ENCODE measurements at regions not wholly inside any gene's neighbourhood (a gene's known extent, or its start where the extent isn't known, plus 50 kb on each side); places are given as distances from the start of the nearest gene placed in this dataset.

GRCh38 chr15:96254173-96254572, 76.3 kb upstream of the NR2F2 start:
- H3K36me3 ChIP-seq, result peaks cover 9% of the 10 kb centered on the region
- intact Hi-C loops (cut with micrococcal nuclease), result no loop called here
- TF ChIP-seq CTCF (IDR thresholded peaks at IDR 0.05; ENCODE audit: borderline replicate concordance), result no peak
- no peaks in the 10 kb centered on the region for H3K27me3 ChIP-seq (ENCODE audit: low read depth)
- H3K4me3 ChIP-seq, result no peak overlapping the region
- H3K4me1 ChIP-seq, result no peaks in the 10 kb centered on the region
- no peak for DNase-seq
- H3K9me3 ChIP-seq (replicated peaks), result no peaks in the 10 kb centered on the region
- no peak overlapping the region for H3K27ac ChIP-seq (replicated peaks)

GRCh38 chr15:96255599-96255998, 74.9 kb upstream of the NR2F2 start:
- no peaks in the 10 kb centered on the region for H3K4me1 ChIP-seq
- no peaks in the 10 kb centered on the region for H3K9me3 ChIP-seq (replicated peaks)
- H3K36me3 ChIP-seq, result peaks cover 9% of the 10 kb centered on the region
- no peak overlapping the region for H3K27ac ChIP-seq (replicated peaks)
- no peak overlapping the region for H3K4me3 ChIP-seq
- no peak for DNase-seq
- H3K27me3 ChIP-seq (ENCODE audit: low read depth), result no peaks in the 10 kb centered on the region
- no peak for TF ChIP-seq CTCF (IDR thresholded peaks at IDR 0.05; ENCODE audit: borderline replicate concordance)
- intact Hi-C loops (cut with micrococcal nuclease), result no loop called here

GRCh38 chr15:96261575-96262034, 68.9 kb upstream of the NR2F2 start:
- intact Hi-C loops (cut with micrococcal nuclease), result no loop called here
- Histone ChIP-seq H3K4me3 (no peak overlapping the region), H3K27ac (replicated peaks) (no peak overlapping the region), H3K9me3 (replicated peaks) (no peaks in the 10 kb centered on the region), H3K36me3 (no peaks in the 10 kb centered on the region), H3K4me1 (no peaks in the 10 kb centered on the region), H3K27me3 (ENCODE audit: low read depth) (no peaks in the 10 kb centered on the region)
- no peak for DNase-seq
- no peak for TF ChIP-seq CTCF (IDR thresholded peaks at IDR 0.05; ENCODE audit: borderline replicate concordance)

GRCh38 chr15:96262097-96262496, 68.4 kb upstream of the NR2F2 start:
- Histone ChIP-seq H3K27me3 (ENCODE audit: low read depth) (no peaks in the 10 kb centered on the region), H3K4me1 (no peaks in the 10 kb centered on the region), H3K4me3 (no peak overlapping the region), H3K9me3 (replicated peaks) (no peaks in the 10 kb centered on the region), H3K36me3 (no peaks in the 10 kb centered on the region), H3K27ac (replicated peaks) (no peak overlapping the region)
- TF ChIP-seq CTCF (IDR thresholded peaks at IDR 0.05; ENCODE audit: borderline replicate concordance), result no peak
- intact Hi-C loops (cut with micrococcal nuclease), result no loop called here
- no peak for DNase-seq

GRCh38 chr15:96262549-96263489, 67.7 kb upstream of the NR2F2 start:
- intact Hi-C loops (cut with micrococcal nuclease), result no loop called here
- H3K36me3 ChIP-seq, result no peaks in the 10 kb centered on the region
- no peaks in the 10 kb centered on the region for H3K9me3 ChIP-seq (replicated peaks)
- no peak overlapping the region for H3K27ac ChIP-seq (replicated peaks)
- H3K27me3 ChIP-seq (ENCODE audit: low read depth), result no peaks in the 10 kb centered on the region
- TF ChIP-seq CTCF (IDR thresholded peaks at IDR 0.05; ENCODE audit: borderline replicate concordance), result no peak
- H3K4me1 ChIP-seq, result no peaks in the 10 kb centered on the region
- no peak for DNase-seq
- no peak overlapping the region for H3K4me3 ChIP-seq

Measured in left ventricle myocardium inferior (tissue), 1 donor.